ENCODE measurements at regions not wholly inside any gene's neighbourhood (a gene's known extent, or its start where the extent isn't known, plus 50 kb on each side); places are given as distances from the start of the nearest gene placed in this dataset.

- intact Hi-C loops (cut with DNase I, micrococcal nuclease) = no loop called here
- no peaks in the 10 kb centered on the region for H3K9me3 ChIP-seq
- DNase-seq = no peak
- no peak for TF ChIP-seq CTCF (IDR thresholded peaks at IDR 0.05)
- no peak for ATAC-seq
- no peaks in the 10 kb centered on the region for H3K4me1 ChIP-seq (ENCODE audit: low read depth)
- H3K36me3 ChIP-seq (ENCODE audit: low read depth) = no peaks in the 10 kb centered on the region
- no peak overlapping the region for H3K4me3 ChIP-seq
Observed at GRCh38 chr1:163439471-163439870, 117.7 kb downstream of the NUF2 start.

DNA sequence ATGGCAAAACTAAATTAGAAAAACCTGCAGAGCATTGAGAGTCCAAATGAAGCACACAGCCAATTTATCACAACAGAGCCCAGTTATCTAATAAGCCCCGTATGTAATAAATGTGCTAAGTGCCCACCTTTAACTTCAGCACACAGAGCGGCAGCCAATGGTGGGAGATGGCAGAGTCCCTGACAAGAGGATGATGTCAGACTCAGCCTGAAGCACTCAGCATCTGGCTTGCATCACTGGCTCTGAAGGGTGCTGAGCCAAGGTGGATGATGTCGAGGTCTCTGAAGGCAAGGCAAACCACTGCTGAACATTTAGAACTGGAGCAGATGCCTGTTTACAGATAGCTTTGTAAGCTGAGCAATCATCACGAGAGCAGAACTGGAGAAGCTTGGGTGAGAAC lies 118.3 kb downstream of the NUF2 start:
- ATAC-seq (no peak), DNase-seq (no peak)
- intact Hi-C loops (cut with DNase I, micrococcal nuclease) = no loop called here
- Histone ChIP-seq H3K4me3 (no peak overlapping the region), H3K36me3 (ENCODE audit: low read depth) (no peaks in the 10 kb centered on the region), H3K4me1 (ENCODE audit: low read depth) (no peaks in the 10 kb centered on the region), H3K9me3 (no peaks in the 10 kb centered on the region)
- TF ChIP-seq CTCF (IDR thresholded peaks at IDR 0.05) = no peak

DNA sequence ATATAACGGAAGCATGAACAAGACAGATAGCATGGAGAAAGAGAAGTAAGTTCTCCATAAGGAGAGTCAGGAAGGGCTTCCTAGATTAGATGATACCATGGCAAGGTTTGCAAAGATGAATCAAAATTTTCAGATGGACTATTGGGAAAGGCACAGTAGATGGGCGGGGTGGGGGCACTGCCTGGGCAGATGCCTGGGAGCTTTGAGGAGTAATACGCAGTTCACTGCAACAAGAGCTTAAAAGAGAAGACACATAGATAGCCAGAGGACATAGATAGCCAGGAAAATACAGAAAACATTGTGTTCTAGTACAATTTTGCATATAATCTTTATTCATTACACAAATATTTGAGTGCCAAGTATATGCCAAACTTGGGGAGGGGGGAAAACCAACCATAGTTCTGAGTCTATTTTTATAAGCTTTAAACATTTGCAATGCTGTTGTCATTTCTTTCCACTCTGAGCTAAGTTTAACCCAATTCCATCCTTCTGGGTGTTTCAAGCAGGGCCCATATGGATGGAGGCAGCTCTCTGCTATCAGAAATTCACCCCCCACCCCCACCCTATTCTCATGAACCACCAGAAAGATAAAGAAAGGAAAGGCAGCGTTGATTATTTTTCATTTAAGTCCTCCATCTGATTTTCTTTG lies 120.6 kb downstream of the NUF2 start:
- Histone ChIP-seq H3K4me3 (no peak overlapping the region), H3K9me3 (no peaks in the 10 kb centered on the region), H3K36me3 (ENCODE audit: low read depth) (no peaks in the 10 kb centered on the region), H3K4me1 (ENCODE audit: low read depth) (no peaks in the 10 kb centered on the region)
- DNase-seq (no peak), ATAC-seq (no peak)
- intact Hi-C loops (cut with DNase I, micrococcal nuclease) = no loop called here
- no peak for TF ChIP-seq CTCF (IDR thresholded peaks at IDR 0.05)

- intact Hi-C loops (cut with DNase I, micrococcal nuclease) = no loop called here
- ATAC-seq = no peak
Observed at GRCh38 chr1:163442895-163443294, 121.1 kb downstream of the NUF2 start.

GRCh38 chr1:163443863-163444262 lies 122.1 kb downstream of the NUF2 start:
- no peaks in the 10 kb centered on the region for H3K36me3 ChIP-seq (ENCODE audit: low read depth)

More at GRCh38 chr1:163442895-163443294, 121.1 kb downstream of the NUF2 start:
- H3K36me3 ChIP-seq (ENCODE audit: low read depth) = no peaks in the 10 kb centered on the region
- TF ChIP-seq CTCF (IDR thresholded peaks at IDR 0.05) = no peak
- H3K9me3 ChIP-seq = no peaks in the 10 kb centered on the region
- DNase-seq = no peak
- H3K4me3 ChIP-seq = no peak overlapping the region
- H3K4me1 ChIP-seq (ENCODE audit: low read depth) = no peaks in the 10 kb centered on the region

More at GRCh38 chr1:163443863-163444262, 122.1 kb downstream of the NUF2 start:
- intact Hi-C loops (cut with DNase I, micrococcal nuclease) = no loop called here
- ATAC-seq (no peak), DNase-seq (no peak)
- TF ChIP-seq CTCF (IDR thresholded peaks at IDR 0.05) = no peak
- no peaks in the 10 kb centered on the region for H3K9me3 ChIP-seq
- H3K4me3 ChIP-seq = no peak overlapping the region
- H3K4me1 ChIP-seq (ENCODE audit: low read depth) = no peaks in the 10 kb centered on the region
